PC-3 (cell line): ENCODE measurements at regions not wholly inside any gene's neighbourhood (a gene's known extent, or its start where the extent isn't known, plus 50 kb on each side); places are given as distances from the start of the nearest gene placed in this dataset.
"Not testable (repeated sequence)": the region's sequence is repeated elsewhere in the genome, so short reads cannot be mapped to it uniquely, and the experiment has no call there.

Experiments
- ATAC-seq: fragments of 200-7000 bp; cut with Tn5 transposase; 2 replicates; pipeline ENCODE4 v1.9.1; 2020; ENCODE audit warnings: mild to moderate bottlenecking, moderate library complexity
- BruUV-seq: library from RNA; stranded (reverse); fragments of 400-500 nt; replicated peaks from 2 replicates; lab custom pipeline; 2021; lab: Mats Ljungman, UMichigan
- CTCF ChIA-PET: fragments of 300-600 bp; sonication (Branson Sonifier 250); formaldehyde crosslinking; loops from one replicate; lab custom pipeline; 2022; ENCODE audit warnings: antibody characterized with exemption; lab: Charles Lee
- POLR2A ChIA-PET: fragments of 300-600 bp; sonication (Branson Sonifier 250); formaldehyde crosslinking; loops from one replicate; lab custom pipeline; 2022; ENCODE audit warnings: antibody characterized with exemption; ENCODE audit not compliant: unreplicated experiment; lab: Charles Lee
- DNase-seq: peaks from one replicate; pipeline ENCODE4 v3.0.0-alpha.2; 2015
- H2AFZ ChIP-seq: fragments of 300-600 bp; sonication (generic); 2 replicates; pipeline ENCODE4 v1.6.0; 2016; ENCODE audit warnings: antibody characterized with exemption, low read length
- H3F3A ChIP-seq: fragments of 300-600 bp; sonication (generic); one replicate; pipeline ENCODE4 v1.6.0; 2017; ENCODE audit warnings: antibody characterized with exemption, low read length, control low read depth, mild to moderate bottlenecking; ENCODE audit not compliant: unreplicated experiment
- H3K27ac ChIP-seq: fragments of 300-600 bp; sonication (generic); 2 replicates; pipeline ENCODE4 v1.5.1; 2016; ENCODE audit warnings: mild to moderate bottlenecking, low read length
- H3K27me3 ChIP-seq: fragments of 300-600 bp; sonication (generic); 2 replicates; pipeline ENCODE4 v1.6.1; 2016; ENCODE audit warnings: low read length, mixed read lengths
- H3K36me3 ChIP-seq: fragments of 300-600 bp; sonication (generic); 2 replicates; pipeline ENCODE4 v1.6.1; 2016; ENCODE audit warnings: low read depth, mixed run types, low read length, mixed read lengths
- H3K4me1 ChIP-seq: fragments of 300-600 bp; sonication (generic); 2 replicates; pipeline ENCODE4 v1.5.1; 2016; ENCODE audit warnings: low read length; ENCODE audit not compliant: insufficient read depth
- H3K4me2 ChIP-seq: fragments of 300-600 bp; sonication (generic); 2 replicates; pipeline ENCODE4 v1.6.0; 2016; ENCODE audit warnings: low read length
- H3K4me3 ChIP-seq: fragments of 300-600 bp; sonication (generic); 2 replicates; pipeline ENCODE4 v1.5.1; 2016; ENCODE audit warnings: mild to moderate bottlenecking, low read length, mixed read lengths
- H3K79me2 ChIP-seq: fragments of 300-600 bp; sonication (generic); 2 replicates; pipeline ENCODE4 v1.6.1; 2017; ENCODE audit warnings: low read length, mixed read lengths
- H3K9ac ChIP-seq: fragments of 300-600 bp; sonication (generic); 2 replicates; pipeline ENCODE4 v1.6.0; 2016; ENCODE audit warnings: mild to moderate bottlenecking, low read length
- H3K9me2 ChIP-seq: fragments of 300-600 bp; sonication (generic); replicated peaks from 2 replicates; pipeline ENCODE4 v1.6.1; 2016; ENCODE audit warnings: mixed run types, low read length, mixed read lengths
- H3K9me3 ChIP-seq: fragments of 300-600 bp; sonication (generic); 2 replicates; pipeline ENCODE4 v1.6.1; 2016; ENCODE audit warnings: low read length, mixed read lengths
- H4K20me1 ChIP-seq: fragments of 300-600 bp; sonication (generic); 2 replicates; pipeline ENCODE4 v1.6.1; 2016; ENCODE audit warnings: low read length, mixed read lengths
- CTCF ChIP-seq: fragments of 300-600 bp; sonication (generic); conservative IDR thresholded peaks from 2 replicates; pipeline ENCODE4 v1.5.1; 2017; ENCODE audit warnings: antibody characterized with exemption, low read depth, mild to moderate bottlenecking, low read length
- EZH2 ChIP-seq: fragments of 300-600 bp; sonication (generic); IDR thresholded peaks from one replicate; pipeline ENCODE4 v1.6.1; 2017; ENCODE audit warnings: antibody characterized with exemption, mild to moderate bottlenecking, low read length; ENCODE audit not compliant: unreplicated experiment
- EZH2phosphoT487 ChIP-seq: fragments of 300-600 bp; sonication (generic); IDR thresholded peaks from 2 replicates; pipeline ENCODE4 v1.6.1; 2018; ENCODE audit warnings: mild to moderate bottlenecking, antibody characterized with exemption, low read length, borderline replicate concordance
- intact Hi-C: fragments of 100-400 bp; cut with micrococcal nuclease; formaldehyde crosslinking; loops from 2 replicates; pipeline ENCODE4 v1.9.0; 2023

GRCh38 chr6:153984811-153985210 lies 54.2 kb upstream of the OPRM1 start:
- no peak overlapping the region for H3K4me3 ChIP-seq
- DNase-seq (no peak), ATAC-seq (no peak)
- no peak overlapping the region for H3K27ac ChIP-seq
- no peak overlapping the region for H3K4me2 ChIP-seq
- H4K20me1 ChIP-seq = no peaks in the 10 kb centered on the region
- H3K4me1 ChIP-seq = no peaks in the 10 kb centered on the region
- H3K9ac ChIP-seq = no peak overlapping the region
- BruUV-seq = no TSS peak
- intact Hi-C loops = no loop called here
- POLR2A ChIA-PET = no interaction called here
- no peaks in the 10 kb centered on the region for H3F3A ChIP-seq
- H3K79me2 ChIP-seq = no peaks in the 10 kb centered on the region
- no peaks in the 10 kb centered on the region for H3K36me3 ChIP-seq
- CTCF ChIA-PET = no interaction called here
- H3K9me2 ChIP-seq = no peaks in the 10 kb centered on the region
- H2AFZ ChIP-seq = no peak overlapping the region
- TF ChIP-seq EZH2phosphoT487 (no peak), EZH2 (no peak), CTCF (no peak)
- H3K9me3 ChIP-seq = no peaks in the 10 kb centered on the region
- H3K27me3 ChIP-seq = peaks cover 24% of the 10 kb centered on the region

- no peaks in the 10 kb centered on the region for H3K79me2 ChIP-seq
- no peak for ATAC-seq
- H3K9ac ChIP-seq = no peak overlapping the region
- CTCF ChIA-PET = no interaction called here
- no peaks in the 10 kb centered on the region for H3F3A ChIP-seq
- no peak overlapping the region for H3K27ac ChIP-seq
- POLR2A ChIA-PET = no interaction called here
- intact Hi-C loops = no loop called here
- no peaks in the 10 kb centered on the region for H3K4me1 ChIP-seq
- no peak overlapping the region for H3K4me2 ChIP-seq
- H3K36me3 ChIP-seq = no peaks in the 10 kb centered on the region
- H4K20me1 ChIP-seq = no peaks in the 10 kb centered on the region
- no peak overlapping the region for H2AFZ ChIP-seq
- TF ChIP-seq EZH2phosphoT487 (no peak), CTCF (no peak), EZH2 (no peak)
- no peaks in the 10 kb centered on the region for H3K9me3 ChIP-seq
- no peak overlapping the region for H3K4me3 ChIP-seq
- peaks cover 16% of the 10 kb centered on the region; the same call in 1 of the 2 replicates for H3K27me3 ChIP-seq
- no peaks in the 10 kb centered on the region for H3K9me2 ChIP-seq
- DNase-seq = peak; percentile 8
- BruUV-seq = no TSS peak
Measured at GRCh38 chr6:153980171-153980570, 58.9 kb upstream of the OPRM1 start.

GRCh38 chr6:153978911-153979548 lies 60.0 kb upstream of the OPRM1 start:
- CTCF ChIA-PET = not testable (repeated sequence)

More at GRCh38 chr6:153978911-153979548, 60.0 kb upstream of the OPRM1 start:
- H3K36me3 ChIP-seq, BruUV-seq, DNase-seq, H3K9ac ChIP-seq, H3K4me3 ChIP-seq, H3K9me3 ChIP-seq, POLR2A ChIA-PET, H3K79me2 ChIP-seq, H4K20me1 ChIP-seq, intact Hi-C loops, H2AFZ ChIP-seq, H3K9me2 ChIP-seq, H3K4me1 ChIP-seq, ATAC-seq, H3K27ac ChIP-seq, H3F3A ChIP-seq, H3K4me2 ChIP-seq: not testable (repeated sequence)
- peaks cover 16% of the 10 kb centered on the region; the same call in 1 of the 2 replicates for H3K27me3 ChIP-seq
